ENCODE measurements at regions not wholly inside any gene's neighbourhood (a gene's known extent, or its start where the extent isn't known, plus 50 kb on each side); places are given as distances from the start of the nearest gene placed in this dataset.

DNA sequence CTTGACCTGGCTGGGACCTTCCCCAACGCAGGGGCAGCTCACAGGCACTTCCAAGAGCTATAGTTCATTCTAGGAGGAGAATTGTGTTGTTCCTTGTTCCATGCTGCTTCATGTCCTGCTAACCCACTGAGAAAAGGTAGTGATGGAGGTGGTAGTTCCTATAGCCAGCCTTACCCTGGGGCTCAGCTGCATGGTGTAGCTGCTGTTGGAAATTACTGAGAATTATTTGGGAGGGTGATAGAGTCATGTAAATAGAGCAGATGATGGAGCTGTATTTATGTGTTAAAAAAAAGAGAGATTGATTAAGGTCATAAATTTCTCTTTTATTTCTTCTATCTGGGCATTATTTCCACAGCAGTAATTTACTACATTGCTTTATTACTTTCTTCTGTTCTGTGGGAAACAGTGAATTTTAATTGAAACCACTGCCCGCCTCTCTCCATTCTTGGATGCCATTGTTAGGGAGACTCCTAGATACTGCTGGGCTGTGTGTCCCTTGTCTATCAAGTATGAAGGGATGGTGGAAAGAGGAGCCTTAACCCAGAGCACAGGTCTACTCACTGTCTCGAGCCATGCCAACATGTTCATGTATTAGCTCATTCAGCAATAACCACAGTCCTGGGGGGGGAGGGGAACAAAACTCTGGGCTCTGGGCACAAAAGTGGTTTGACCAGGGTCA lies 309.2 kb downstream of the FAT3 start:
- TF ChIP-seq EZH2phosphoT487 (IDR thresholded peaks at IDR 0.05; ENCODE audit: insufficient read depth, low read depth) (no peak), EZH2 (IDR thresholded peaks at IDR 0.05; ENCODE audit: insufficient read depth, poor library complexity, severe bottlenecking) (no peak)
- Histone ChIP-seq H3K79me2 (ENCODE audit: insufficient read depth) (no peaks in the 10 kb centered on the region), H3K9me2 (ENCODE audit: insufficient read depth) (no peaks in the 10 kb centered on the region), H3K9ac (no peak overlapping the region), H3K9me3 (ENCODE audit: low read depth) (no peaks in the 10 kb centered on the region), H2AFZ (no peak overlapping the region), H3K4me1 (ENCODE audit: insufficient read depth) (no peaks in the 10 kb centered on the region), H3K36me3 (ENCODE audit: low read depth) (no peaks in the 10 kb centered on the region), H3K27ac (no peak overlapping the region), H4K20me1 (ENCODE audit: insufficient read depth) (no peaks in the 10 kb centered on the region), H3K4me3 (no peak overlapping the region), H3K4me2 (ENCODE audit: unreplicated experiment) (no peak overlapping the region), H3K27me3 (replicated peaks; ENCODE audit: insufficient read depth) (0 out of 2 replicates have a peak, but pooled peaks cover 5% of the 10 kb centered on the region), H3F3A (ENCODE audit: insufficient read depth) (no peaks in the 10 kb centered on the region)
- WGBS, 2 experiments (ENCODE audit: low coverage in 1 of 2, low lambda C conversion rate in 2 of 2, missing lambda C conversion rate in 2 of 2), result 8 to 16% methylated on average over 3 of the region's 3 CpGs
- in situ Hi-C loops (cut with MboI), result no loop called here
- DNase-seq, result no peak

DNA sequence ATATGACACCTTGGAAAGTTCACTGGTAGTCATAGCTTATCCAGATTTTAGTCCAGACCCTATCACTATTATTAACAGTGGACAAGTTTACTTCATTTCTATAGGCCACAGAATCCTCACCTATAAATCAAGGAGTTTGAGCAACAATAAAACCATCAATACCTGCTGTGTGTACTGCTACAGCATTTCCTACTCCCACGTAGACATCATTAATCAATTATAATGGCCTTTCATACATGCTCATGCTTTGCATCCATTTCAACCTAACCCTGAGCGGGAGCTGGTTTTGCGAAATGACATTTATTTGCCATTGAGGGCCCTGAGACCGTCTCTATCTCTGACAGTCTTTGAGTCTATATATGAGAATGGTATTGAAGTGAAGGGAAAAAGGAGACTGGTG lies 312.3 kb downstream of the FAT3 start:
- Histone ChIP-seq H3K27ac (no peak overlapping the region), H3K4me3 (no peak overlapping the region), H3K9me2 (ENCODE audit: insufficient read depth) (no peaks in the 10 kb centered on the region), H3K27me3 (replicated peaks; ENCODE audit: insufficient read depth) (no peaks in the 10 kb centered on the region), H4K20me1 (ENCODE audit: insufficient read depth) (no peaks in the 10 kb centered on the region), H3K4me1 (ENCODE audit: insufficient read depth) (no peaks in the 10 kb centered on the region), H3F3A (ENCODE audit: insufficient read depth) (no peaks in the 10 kb centered on the region), H2AFZ (no peak overlapping the region), H3K4me2 (ENCODE audit: unreplicated experiment) (no peak overlapping the region), H3K79me2 (ENCODE audit: insufficient read depth) (no peaks in the 10 kb centered on the region), H3K9me3 (ENCODE audit: low read depth) (no peaks in the 10 kb centered on the region), H3K9ac (no peak overlapping the region), H3K36me3 (ENCODE audit: low read depth) (no peaks in the 10 kb centered on the region)
- DNase-seq, result no peak
- TF ChIP-seq EZH2phosphoT487 (IDR thresholded peaks at IDR 0.05; ENCODE audit: insufficient read depth, low read depth) (no peak), EZH2 (IDR thresholded peaks at IDR 0.05; ENCODE audit: insufficient read depth, poor library complexity, severe bottlenecking) (no peak)
- in situ Hi-C loops (cut with MboI), result no loop called here
- 40 to 51% methylated on average over 4 of the region's 4 CpGs for WGBS, 2 experiments (ENCODE audit: low coverage in 1 of 2, low lambda C conversion rate in 2 of 2, missing lambda C conversion rate in 2 of 2)

DNA sequence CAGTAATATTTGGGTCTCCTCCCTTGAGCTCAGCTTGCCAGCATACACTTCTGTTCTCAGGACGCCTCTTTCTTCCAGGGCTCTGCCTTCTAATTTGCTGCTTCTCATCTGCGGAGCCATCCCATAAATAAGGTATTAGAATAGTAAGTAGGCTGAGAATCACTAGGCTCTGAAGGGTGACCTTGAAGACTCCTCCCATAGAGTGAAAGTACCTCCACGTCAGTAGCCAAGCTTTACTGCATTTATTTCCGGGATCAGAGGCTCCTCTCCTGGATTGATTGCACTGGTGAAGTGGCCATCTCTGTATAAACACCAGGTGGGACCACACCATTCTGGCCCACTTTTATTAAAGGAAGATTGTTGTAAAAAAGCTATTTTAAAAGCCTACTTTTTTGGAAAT lies 315.5 kb downstream of the FAT3 start:
- Histone ChIP-seq H3K36me3 (ENCODE audit: low read depth) (no peaks in the 10 kb centered on the region), H3K4me3 (no peak overlapping the region), H3K9ac (no peak overlapping the region), H3K4me1 (ENCODE audit: insufficient read depth) (no peaks in the 10 kb centered on the region), H3K79me2 (ENCODE audit: insufficient read depth) (no peaks in the 10 kb centered on the region), H3K9me2 (ENCODE audit: insufficient read depth) (no peaks in the 10 kb centered on the region), H2AFZ (no peak overlapping the region), H3K4me2 (ENCODE audit: unreplicated experiment) (no peak overlapping the region), H4K20me1 (ENCODE audit: insufficient read depth) (no peaks in the 10 kb centered on the region), H3K27ac (no peak overlapping the region), H3F3A (ENCODE audit: insufficient read depth) (no peaks in the 10 kb centered on the region), H3K27me3 (replicated peaks; ENCODE audit: insufficient read depth) (no peaks in the 10 kb centered on the region), H3K9me3 (ENCODE audit: low read depth) (no peaks in the 10 kb centered on the region)
- in situ Hi-C loops (cut with MboI), result no loop called here
- TF ChIP-seq EZH2 (IDR thresholded peaks at IDR 0.05; ENCODE audit: insufficient read depth, poor library complexity, severe bottlenecking) (no peak), EZH2phosphoT487 (IDR thresholded peaks at IDR 0.05; ENCODE audit: insufficient read depth, low read depth) (no peak)
- no peak for DNase-seq
- 23 to 29% methylated on average over 4 of the region's 4 CpGs for WGBS, 2 experiments (ENCODE audit: low coverage in 1 of 2, low lambda C conversion rate in 2 of 2, missing lambda C conversion rate in 2 of 2)

DNA sequence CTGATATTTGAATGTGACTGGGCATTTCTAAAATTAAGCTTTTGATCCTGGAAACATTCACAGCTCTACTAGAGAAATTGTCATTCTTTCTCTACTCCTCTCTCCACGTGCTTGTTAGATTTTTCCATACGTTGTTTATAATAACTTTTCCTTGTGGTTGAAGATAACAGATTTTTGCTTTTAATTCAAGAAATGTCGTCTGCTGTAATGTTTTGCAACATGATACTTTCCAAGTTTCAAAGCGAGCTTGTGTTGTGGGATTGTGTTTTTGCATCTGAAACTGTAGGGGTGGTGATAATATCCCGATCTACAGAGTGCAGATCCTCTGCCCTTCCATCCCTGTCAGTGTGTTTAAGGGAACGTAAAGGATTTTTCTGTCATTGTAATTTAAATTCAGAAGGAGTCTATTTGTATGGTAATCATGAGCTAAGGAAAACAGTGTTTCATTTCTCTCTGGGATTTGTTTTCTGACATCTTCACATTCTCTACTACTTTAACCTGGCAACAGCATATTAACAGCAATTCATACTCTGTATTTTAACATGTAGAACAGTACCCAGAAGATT lies 321.4 kb downstream of the FAT3 start:
- DNase-seq, result no peak
- no peak overlapping the region for H3K4me3 ChIP-seq
- H3F3A ChIP-seq (ENCODE audit: insufficient read depth), result no peaks in the 10 kb centered on the region
- in situ Hi-C loops (cut with MboI), result no loop called here
- H3K27me3 ChIP-seq (replicated peaks; ENCODE audit: insufficient read depth), result no peaks in the 10 kb centered on the region
- H4K20me1 ChIP-seq (ENCODE audit: insufficient read depth), result no peaks in the 10 kb centered on the region
- H2AFZ ChIP-seq, result no peak overlapping the region
- H3K36me3 ChIP-seq (ENCODE audit: low read depth), result no peaks in the 10 kb centered on the region
- TF ChIP-seq EZH2phosphoT487 (IDR thresholded peaks at IDR 0.05; ENCODE audit: insufficient read depth, low read depth), result no peak
- TF ChIP-seq EZH2 (IDR thresholded peaks at IDR 0.05; ENCODE audit: insufficient read depth, poor library complexity, severe bottlenecking), result no peak
- H3K4me2 ChIP-seq (ENCODE audit: unreplicated experiment), result no peak overlapping the region
- H3K9me3 ChIP-seq (ENCODE audit: low read depth), result no peaks in the 10 kb centered on the region
- no peaks in the 10 kb centered on the region for H3K9me2 ChIP-seq (ENCODE audit: insufficient read depth)
- no peaks in the 10 kb centered on the region for H3K4me1 ChIP-seq (ENCODE audit: insufficient read depth)
- no peak overlapping the region for H3K27ac ChIP-seq
- H3K9ac ChIP-seq, result no peak overlapping the region
- H3K79me2 ChIP-seq (ENCODE audit: insufficient read depth), result no peaks in the 10 kb centered on the region
- WGBS, 2 experiments (ENCODE audit: low coverage in 1 of 2, low lambda C conversion rate in 2 of 2, missing lambda C conversion rate in 2 of 2), result 5 to 6% methylated on average over 6 of the region's 6 CpGs

All from GM23248 (cell line).